ENCODE measurements at regions not wholly inside any gene's neighbourhood (a gene's known extent, or its start where the extent isn't known, plus 50 kb on each side); places are given as distances from the start of the nearest gene placed in this dataset.
"Not testable (repeated sequence)": the region's sequence is repeated elsewhere in the genome, so short reads cannot be mapped to it uniquely, and the experiment has no call there.

DNA sequence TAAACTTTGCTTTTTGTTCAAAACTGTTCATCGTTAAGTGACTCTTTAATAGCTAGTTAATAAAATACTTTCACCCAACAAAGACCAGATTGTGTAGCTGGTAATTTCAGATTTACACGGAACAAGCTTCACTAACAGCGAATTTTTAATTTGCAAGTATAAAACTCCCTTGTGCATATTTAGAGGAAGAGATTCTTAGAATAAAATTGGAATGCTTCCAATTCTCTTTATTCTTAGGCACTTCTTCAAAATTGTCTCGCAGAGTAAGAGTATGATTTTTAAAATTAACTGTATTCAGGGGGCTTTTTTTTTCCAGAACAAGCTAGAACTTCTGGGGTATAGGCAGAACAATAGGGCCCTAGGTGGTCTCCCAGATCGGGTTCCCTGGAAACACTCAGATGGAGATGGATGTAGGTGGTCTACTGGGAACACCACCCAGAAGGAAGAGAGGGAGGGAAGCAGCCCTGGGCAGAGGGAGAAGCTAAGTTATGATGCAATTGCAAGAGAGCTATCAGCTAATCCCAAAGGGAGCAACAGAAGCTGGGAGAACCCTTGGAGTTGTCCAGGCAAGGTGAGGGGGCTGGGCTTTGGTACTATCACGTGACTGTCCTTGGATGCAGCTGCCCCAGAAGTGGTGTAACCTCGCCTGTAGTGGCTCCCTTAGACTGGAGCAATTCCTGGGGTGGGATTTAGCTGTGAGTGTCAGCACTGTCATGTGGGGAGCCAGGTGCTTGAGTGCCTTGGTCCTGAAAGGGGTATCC lies 151.7 kb upstream of the ASB18 start:
- DNase-seq (ENCODE audit: low spot score) = no peak

DNA sequence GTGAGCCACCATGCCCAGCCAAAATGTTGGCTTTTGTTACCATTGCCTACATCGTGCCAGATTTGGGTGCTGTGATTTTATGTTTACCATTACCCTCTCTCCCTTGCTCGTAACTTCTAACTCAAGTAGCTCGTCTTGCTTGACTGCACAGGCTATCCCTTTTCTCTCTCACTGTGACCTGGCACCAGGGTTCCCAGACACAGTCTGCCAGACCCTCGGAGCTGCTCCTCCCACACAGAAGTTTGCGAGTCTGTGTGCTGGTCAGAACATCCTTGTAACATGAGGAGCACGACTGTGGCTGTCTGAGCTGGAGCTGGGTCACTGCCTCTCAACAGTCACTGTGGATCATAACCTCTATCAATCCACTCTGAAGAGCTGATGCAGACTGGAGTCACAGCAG lies 152.5 kb upstream of the ACKR3 start:
- no peak for DNase-seq (ENCODE audit: low spot score)

- DNase-seq (ENCODE audit: low spot score) = no peak
These were observed 139.0 kb upstream of the ACKR3 start for GRCh38 chr2:236430584-236430983.

DNA sequence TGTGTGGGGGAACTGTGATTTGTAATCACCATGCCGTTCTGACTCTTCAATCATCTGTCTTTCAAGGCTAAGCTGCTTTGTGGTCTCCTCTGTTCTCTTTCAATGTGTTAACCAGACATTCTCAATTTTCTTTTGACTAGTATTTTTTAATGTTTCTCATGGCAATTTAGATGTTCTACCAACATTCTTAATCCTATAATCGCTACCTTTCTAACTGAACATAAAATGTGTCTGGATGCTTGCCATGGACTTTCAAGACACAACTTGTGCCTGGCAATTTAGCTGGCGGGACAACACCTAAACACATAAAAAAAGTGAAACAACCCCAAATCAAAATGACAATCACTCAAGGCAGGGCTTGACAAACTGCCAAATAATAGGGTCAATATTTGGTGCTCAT lies 135.0 kb upstream of the ACKR3 start:
- no peak for DNase-seq (ENCODE audit: low spot score)

DNA sequence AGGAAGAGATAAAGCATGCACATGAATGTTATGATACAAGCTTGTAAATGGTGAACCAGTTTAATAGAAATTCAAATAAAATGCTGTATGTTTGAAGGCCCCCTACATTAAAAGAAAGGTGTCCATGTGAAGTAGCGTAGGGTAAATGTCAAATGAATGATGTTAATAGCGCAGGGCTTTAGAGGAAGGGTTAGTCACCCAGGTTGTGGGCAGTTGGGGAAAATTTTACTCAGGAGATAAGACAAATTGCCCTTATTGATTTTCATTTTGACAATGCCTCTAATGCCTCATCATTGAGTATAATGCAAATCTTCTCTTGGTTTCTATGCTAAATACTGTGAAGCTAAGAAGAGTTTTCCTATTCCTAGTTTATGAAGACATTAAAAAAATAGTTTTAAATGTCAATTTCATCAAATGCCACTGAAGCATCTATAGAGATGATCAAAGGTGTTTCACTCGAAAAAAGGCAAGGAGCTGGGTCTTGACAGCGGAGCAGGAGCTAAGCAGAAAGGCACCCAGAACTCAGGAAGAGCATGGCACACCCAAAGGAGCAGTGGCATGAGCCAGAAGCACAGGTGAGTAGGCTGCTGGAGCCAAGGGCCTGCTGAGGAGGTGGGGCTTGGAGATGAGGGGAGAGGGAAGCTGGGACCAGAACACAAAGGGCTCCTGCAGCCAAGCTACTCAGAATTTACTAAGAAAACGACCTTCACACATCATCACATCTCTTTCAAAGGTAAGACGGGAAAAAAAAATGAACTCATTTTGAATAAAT lies 129.3 kb upstream of the ACKR3 start:
- no peak for DNase-seq (ENCODE audit: low spot score)

DNA sequence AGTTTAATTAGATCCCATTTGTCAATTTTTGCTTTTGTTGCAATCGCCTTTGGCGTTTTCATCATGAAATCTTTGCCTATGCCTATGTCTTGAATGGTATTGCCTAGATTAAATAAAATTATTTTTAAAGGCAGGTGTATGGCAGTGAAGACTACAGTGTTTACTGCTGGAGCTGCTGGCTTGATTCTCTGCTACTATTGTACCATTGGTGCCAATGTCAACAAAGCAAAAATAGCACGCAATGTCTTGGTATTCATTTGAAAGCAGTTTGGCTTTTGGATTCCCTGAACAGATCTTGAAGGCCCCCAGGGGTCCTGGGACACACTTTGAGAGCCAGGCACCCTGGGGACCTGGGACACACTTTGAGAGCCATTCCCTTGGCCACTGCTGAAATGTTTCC lies 125.4 kb upstream of the ACKR3 start:
- DNase-seq (ENCODE audit: low spot score) = no peak

DNA sequence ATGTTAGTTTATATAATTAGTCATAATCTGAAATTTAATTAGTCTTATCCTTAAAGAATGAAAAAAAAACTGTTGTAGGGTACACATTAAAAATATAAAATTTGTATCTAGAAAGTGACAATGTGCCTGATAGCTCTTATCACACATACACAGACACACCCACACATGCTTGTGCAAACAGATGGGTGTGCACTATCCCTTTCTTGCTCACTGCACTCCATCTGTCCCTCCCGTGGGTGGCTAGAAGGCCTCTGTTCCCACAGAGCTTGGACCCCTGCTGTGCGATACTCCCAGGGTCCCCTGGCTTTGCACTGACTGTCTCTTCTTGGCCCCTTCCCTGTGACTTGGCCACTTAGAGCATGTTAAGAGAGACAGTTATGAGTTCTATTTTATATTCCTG lies 123.9 kb upstream of the ACKR3 start:
- DNase-seq (ENCODE audit: low spot score) = no peak

DNA sequence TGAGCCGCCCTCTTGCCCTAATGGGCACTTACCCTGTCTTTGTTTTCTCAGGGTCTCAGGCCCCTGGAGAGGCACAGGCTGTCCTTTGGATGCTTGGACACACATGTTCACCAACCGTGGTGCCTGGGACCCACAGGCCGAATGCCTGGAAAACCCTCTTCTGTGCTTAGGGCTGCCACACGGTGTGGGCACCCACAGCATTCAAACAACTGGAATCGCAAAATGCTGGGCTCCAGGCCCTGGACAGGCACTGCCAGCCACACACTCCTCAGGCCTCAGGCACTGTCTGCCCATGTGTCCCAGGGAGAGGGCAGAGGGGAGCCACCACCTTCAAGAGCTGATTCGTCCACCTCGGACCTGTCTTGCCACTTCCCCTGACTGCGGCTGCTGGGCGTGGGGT lies 123.1 kb upstream of the ACKR3 start:
- DNase-seq (ENCODE audit: low spot score) = no peak

DNA sequence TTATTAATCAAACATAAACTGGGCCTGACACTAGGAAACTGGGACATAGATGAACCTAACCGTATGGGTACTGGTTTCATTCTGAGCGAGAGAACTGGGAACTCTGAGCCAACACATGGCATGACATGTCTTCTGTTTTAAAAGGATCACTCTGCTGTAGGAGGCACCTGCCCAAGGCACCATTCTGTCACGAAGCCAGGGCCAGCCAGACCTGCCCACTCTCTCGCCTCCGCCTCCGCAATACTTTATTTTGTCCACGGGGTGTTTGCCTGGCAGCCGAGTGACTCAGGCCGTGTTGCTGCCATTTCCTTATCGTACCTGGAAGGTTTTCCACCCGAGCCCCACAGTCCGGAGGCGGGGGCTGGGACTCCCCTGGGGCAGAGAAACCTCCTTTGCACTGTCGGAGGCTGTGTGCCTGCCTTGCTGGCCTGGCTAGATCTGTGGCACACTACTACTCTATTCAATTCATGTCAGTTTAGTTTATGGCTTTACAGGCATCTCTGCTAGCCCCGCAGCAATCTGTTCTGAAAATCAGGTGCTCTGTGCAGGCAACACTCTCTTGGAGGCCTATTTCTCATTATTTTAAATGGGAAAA lies 120.4 kb upstream of the ACKR3 start:
- DNase-seq (ENCODE audit: low spot score) = no peak

DNA sequence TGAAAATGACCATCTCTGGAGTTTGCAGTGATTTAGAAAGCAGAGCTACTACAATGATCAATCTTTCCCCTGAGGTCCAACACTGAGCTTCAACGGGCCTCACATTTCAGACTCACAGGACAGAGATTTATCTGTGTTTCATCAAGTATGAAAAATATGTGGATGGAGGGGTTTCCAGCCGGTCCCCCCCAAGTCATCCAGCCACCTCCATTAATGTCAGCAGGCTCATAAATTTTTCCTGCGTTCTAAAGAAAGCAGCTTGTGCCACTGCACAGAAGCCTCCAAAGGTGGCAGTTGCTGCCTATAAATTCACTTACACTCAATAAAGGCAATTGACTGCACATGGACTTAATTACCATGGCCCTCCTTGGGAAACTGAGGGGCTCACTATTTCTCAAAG lies 117.4 kb upstream of the ACKR3 start:
- DNase-seq (ENCODE audit: low spot score) = no peak

DNA sequence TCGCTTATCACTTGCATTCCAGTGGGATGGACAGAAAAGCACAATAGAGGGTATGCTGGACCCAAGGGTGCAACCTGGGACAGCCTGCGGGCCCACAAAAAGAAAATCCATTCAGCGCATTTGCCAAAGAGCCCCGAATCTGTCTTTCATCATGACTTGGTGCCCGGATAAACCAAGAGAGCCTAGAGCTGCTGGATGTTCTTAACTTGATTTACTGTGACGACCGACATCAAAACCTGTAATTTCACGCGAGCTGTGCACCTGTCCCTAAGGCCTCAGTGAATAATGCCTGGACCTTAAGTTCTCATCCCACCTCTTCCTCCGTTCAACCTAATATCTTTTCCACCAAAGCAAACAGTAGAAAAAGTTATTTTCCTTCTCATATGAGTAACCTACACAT lies 115.5 kb upstream of the ACKR3 start:
- no peak for DNase-seq (ENCODE audit: low spot score)

DNA sequence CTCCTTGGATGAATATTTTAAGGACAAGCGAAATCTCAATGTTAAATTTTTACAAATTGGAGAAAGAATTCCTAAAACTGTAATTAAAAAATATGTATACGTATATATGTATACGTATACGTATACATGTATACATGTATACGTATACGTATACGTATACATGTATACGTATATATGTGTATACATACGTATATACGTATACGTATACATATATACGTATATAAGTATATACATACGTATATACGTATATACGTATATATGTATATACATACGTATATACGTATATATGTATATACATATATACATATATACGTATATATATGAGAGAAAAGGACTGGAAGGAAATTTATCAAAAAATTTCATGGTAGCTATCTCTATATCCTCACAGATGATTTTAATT lies 110.2 kb upstream of the ACKR3 start:
- no peak for DNase-seq (ENCODE audit: low spot score)

DNA sequence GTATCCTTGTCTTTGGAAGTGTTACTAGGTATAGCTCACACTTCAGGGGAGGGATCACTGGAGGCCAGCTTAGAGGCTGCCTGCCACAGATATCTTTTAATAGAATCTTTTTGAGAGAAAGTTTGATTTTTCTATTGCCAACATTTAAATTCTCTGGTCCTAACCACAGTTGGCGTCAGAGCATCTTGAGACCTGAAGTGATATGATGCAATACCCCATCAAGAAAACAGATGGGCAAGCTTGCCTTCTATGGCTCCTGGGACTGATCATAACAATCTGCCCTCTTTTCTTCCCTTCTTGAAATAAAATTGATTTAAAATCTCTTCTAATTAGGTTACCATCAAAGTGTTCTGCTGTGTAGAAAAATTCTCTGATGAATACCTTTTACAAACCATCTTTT lies 105.5 kb upstream of the ACKR3 start:
- DNase-seq (ENCODE audit: low spot score) = no peak

- DNase-seq (ENCODE audit: low spot score) = no peak
These were observed 96.7 kb upstream of the ACKR3 start for GRCh38 chr2:236472720-236473495.

- no peak for DNase-seq (ENCODE audit: low spot score)
These were observed 95.9 kb upstream of the ACKR3 start for GRCh38 chr2:236473691-236474090.

DNA sequence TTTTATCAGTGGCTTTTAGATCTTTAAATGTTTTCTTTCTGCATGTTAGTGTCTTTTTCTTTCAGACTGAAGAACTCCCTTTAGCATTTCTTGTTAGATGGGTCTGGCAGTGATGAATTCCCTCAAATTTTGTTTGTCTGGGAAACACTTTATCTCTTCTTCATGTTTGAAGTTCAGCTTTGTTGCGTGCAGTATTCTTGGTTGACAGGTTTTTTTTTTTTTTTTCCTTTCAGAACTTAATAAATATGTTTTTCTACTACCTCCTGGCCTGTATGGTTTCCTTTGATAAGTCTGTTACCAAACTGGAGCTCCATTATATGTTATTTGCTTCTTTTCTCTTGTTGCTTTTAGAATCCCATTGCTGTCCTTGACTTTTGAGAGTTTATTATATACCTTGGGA lies 89.8 kb upstream of the ACKR3 start:
- DNase-seq (ENCODE audit: low spot score) = no peak

DNA sequence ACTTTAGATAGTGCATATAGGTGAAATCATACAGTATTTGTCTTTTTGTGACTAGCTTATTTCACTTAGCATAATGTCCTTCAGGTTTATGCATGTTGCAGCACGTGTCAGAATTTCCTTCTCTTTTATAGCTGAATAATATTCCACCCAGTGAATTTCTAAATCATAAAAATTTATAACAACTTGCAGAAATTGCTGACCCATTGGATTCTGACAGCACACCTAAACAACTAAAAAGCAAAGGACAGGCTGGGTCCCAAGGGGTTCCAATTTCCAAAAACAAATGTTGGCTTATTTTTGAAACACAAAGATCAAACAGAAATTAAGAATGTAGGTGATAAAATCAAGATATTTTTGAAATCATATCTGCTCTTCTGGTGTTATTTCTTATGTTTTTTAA lies 86.5 kb upstream of the ACKR3 start:
- no peak for DNase-seq (ENCODE audit: low spot score)

GRCh38 chr2:236485519-236485918 lies 84.1 kb upstream of the ACKR3 start:
- DNase-seq (ENCODE audit: low spot score) = no peak

DNA sequence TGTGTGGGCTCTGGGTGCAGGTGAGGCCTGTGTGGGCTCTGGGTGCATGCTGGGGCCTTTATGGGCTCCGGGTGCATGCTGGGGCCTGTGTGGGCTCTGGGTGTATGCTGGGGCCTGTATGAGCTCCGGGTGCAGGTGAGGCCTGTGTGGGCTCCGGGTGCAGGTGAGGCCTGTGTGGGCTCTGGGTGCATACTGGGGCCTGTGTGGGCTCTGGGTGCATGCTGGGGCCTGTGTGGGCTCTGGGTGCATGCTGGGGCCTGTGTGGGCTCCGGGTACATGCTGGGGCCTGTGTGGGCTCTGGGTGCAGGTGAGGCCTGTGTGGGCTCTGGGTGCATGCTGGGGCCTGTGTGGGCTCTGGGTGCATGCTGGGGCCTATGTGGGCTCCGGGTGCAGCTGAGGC lies 80.5 kb upstream of the ACKR3 start:
- not testable (repeated sequence) for DNase-seq (ENCODE audit: low spot score)

DNA sequence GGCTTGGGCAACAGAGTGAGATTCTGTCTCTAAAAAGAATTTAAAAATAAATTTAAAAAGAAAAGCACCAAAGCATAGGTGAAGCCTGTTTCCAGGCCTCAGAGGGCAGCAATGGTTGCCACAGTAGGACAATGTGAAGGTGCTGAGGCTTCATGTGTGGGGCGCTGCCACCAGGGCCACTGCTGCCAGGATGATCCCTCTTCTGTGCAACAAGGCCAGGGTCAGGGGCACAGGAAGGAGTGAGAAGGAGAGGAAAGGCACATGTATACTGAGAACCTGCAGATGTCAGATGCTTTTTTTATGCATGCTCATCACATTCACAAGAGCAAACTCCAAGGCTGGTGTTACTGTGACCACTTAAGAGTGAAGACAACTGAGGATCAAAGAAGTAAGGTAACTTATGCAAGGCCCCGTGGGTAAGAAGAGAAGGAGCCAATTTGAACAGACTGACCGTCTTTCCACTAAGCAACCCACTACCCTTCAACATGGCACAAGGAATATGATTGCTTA lies 79.7 kb upstream of the ACKR3 start:
- DNase-seq (ENCODE audit: low spot score) = no peak

- no peak for DNase-seq (ENCODE audit: low spot score)
These were observed 73.3 kb upstream of the ACKR3 start for GRCh38 chr2:236496340-236496739.

GRCh38 chr2:236498369-236498768 lies 71.3 kb upstream of the ACKR3 start:
- no peak for DNase-seq (ENCODE audit: low spot score)

Measured in CD4-positive, alpha-beta T cell treated with Interleukin-2 at 100 ng/mL for 4 hours (primary cell).